ENCODE measurements at regions not wholly inside any gene's neighbourhood (a gene's known extent, or its start where the extent isn't known, plus 50 kb on each side); places are given as distances from the start of the nearest gene placed in this dataset.

DNA sequence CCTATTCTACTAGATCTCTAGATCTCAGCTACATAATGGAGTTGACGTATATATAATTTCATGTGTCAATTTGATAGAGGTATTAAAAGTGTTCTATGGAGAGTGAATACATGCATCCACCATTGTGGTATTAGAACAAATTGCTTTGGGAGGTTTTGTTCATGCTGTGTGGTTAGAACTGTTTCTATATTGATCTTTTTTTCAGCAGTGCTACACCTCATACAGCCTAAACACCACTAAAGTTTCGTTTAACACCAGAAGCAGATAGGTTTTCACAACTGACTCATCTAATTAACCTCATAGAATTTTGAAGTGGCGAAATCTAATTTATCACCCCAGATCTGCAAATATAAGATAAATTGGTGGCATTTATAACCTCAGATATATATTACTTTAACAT, 269.4 kb upstream of the SEMA6A start:
- TF ChIP-seq ZNF274 (IDR thresholded peaks at IDR 0.05; ENCODE audit: low read depth, low read length): no peak
- TF ChIP-seq SUZ12 (IDR thresholded peaks at IDR 0.05; ENCODE audit: extremely low read depth, insufficient read depth, insufficient read length): no peak

Measured in NT2/D1 (cell line).